Medulla oblongata (tissue), 1 donor: ENCODE measurements at regions not wholly inside any gene's neighbourhood (a gene's known extent, or its start where the extent isn't known, plus 50 kb on each side); places are given as distances from the start of the nearest gene placed in this dataset.
"Not testable (repeated sequence)": the region's sequence is repeated elsewhere in the genome, so short reads cannot be mapped to it uniquely, and the experiment has no call there.

Source experiments
- DNase-seq: peaks from one replicate; pipeline ENCODE4 v3.0.0-alpha.2; 2015; ENCODE audit errors: extremely low spot score

- DNase-seq, result no peak
Observed at GRCh38 chr17:37859451-37859850, 64.8 kb upstream of the TBC1D3K start.

- DNase-seq, result not testable (repeated sequence)
Observed at GRCh38 chr17:37858391-37858790, 65.8 kb upstream of the TBC1D3K start.

- no peak for DNase-seq
Observed at GRCh38 chr17:37856245-37856644, 68.0 kb upstream of the TBC1D3K start.

GRCh38 chr17:37849617-37849972, 74.6 kb upstream of the TBC1D3K start:
- DNase-seq, result no peak

GRCh38 chr17:37848690-37849616, 75.3 kb upstream of the TBC1D3K start:
- no peak for DNase-seq

GRCh38 chr17:37847811-37848331, 76.3 kb upstream of the TBC1D3K start:
- no peak for DNase-seq

GRCh38 chr17:37847102-37847501, 77.1 kb upstream of the TBC1D3K start:
- no peak for DNase-seq

- DNase-seq, result no peak
Observed at GRCh38 chr17:37844977-37845293, 79.3 kb upstream of the TBC1D3K start.

GRCh38 chr17:37844158-37844976, 79.8 kb upstream of the TBC1D3K start:
- peak; percentile 54 for DNase-seq

GRCh38 chr17:37842401-37842800, 81.8 kb upstream of the TBC1D3K start:
- DNase-seq, result no peak

- peak; percentile 19 for DNase-seq
Observed at GRCh38 chr17:37841232-37841631, 83.0 kb upstream of the TBC1D3K start.

GRCh38 chr17:37840576-37840975, 83.6 kb upstream of the TBC1D3K start:
- no peak for DNase-seq

GRCh38 chr17:37839196-37839978, 84.8 kb upstream of the TBC1D3K start:
- DNase-seq, result no peak

- no peak for DNase-seq
Observed at GRCh38 chr17:37838276-37838675, 85.9 kb upstream of the TBC1D3K start.

GRCh38 chr17:37836593-37836992, 87.6 kb upstream of the TBC1D3K start:
- DNase-seq, result no peak

GRCh38 chr17:37834168-37834567, 89.3 kb upstream of the HNF1B start:
- no peak for DNase-seq

- no peak for DNase-seq
Observed at GRCh38 chr17:37833237-37833859, 88.5 kb upstream of the HNF1B start.

GRCh38 chr17:37831986-37832385, 87.1 kb upstream of the HNF1B start:
- DNase-seq, result no peak

- DNase-seq, result no peak
Observed at GRCh38 chr17:37831492-37831891, 86.6 kb upstream of the HNF1B start.

GRCh38 chr17:37830151-37830993, 85.5 kb upstream of the HNF1B start:
- no peak for DNase-seq
